NK-92 treated with Interleukin-12 subunit alpha and Interleukin-12 subunit beta, amount 100 ng/mL, for 24 hours (cell line): ENCODE measurements at regions not wholly inside any gene's neighbourhood (a gene's known extent, or its start where the extent isn't known, plus 50 kb on each side); places are given as distances from the start of the nearest gene placed in this dataset.
"Not testable (repeated sequence)": the region's sequence is repeated elsewhere in the genome, so short reads cannot be mapped to it uniquely, and the experiment has no call there.

Experiments used
- DNase-seq: peaks from one replicate; lab custom pipeline; 2025; lab: John Stamatoyannopoulos, UW

GRCh38 chr15:66964791-66965190 lies 100.6 kb upstream of the SMAD3 start:
- DNase-seq, result no peak

DNA sequence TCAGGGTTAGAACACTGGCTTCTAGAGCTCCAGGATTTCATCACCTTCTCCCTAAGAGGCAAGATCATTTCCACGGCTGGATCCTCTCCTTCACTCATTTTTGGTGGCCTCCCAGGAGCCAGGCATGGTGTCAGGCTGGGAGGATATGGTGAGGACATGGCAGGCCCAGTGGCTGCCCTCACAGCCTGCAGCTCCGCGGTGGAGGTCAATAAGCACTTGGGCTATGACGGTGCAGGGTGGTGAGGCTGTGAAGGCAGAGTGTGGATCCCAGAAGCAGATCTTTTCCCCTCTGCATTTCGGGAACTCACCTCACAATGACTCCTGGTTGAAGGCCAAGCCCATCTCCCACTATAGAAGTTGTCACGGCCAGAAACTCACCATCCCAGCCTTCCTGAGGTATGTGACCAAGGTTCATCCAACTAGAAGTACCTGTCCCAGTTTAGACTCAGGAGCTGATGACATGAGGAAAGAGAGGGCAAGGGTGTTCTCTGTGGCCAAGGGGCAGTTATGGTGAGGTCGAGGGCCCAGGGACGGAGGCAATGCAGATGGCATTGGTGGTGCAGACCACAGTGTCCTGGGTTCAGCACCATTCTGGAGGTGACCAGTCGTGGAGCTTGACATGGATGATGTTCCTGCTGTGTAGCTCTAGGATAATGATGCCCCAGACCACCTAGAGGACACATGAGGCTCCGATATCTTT lies 100.1 kb upstream of the SMAD3 start:
- DNase-seq, result no peak

DNA sequence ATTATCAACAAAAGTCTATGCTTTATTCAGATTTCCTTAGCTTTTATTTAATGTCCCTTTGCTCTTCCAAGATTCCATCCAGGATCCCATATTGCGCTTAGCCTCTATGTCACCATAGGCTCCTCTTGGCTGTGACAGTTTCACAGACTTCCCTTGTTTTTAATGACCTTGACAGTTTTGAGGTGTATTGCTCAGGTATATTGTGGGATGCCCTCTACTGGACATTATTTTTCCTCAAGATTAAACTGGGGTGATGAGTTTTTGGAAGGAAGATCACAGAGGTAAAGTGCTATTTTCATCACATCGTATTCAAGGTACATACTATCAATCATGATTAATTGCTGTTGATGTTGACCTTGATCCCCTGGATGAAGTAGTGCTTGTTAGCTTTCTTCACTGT lies 99.1 kb upstream of the SMAD3 start:
- no peak for DNase-seq

DNA sequence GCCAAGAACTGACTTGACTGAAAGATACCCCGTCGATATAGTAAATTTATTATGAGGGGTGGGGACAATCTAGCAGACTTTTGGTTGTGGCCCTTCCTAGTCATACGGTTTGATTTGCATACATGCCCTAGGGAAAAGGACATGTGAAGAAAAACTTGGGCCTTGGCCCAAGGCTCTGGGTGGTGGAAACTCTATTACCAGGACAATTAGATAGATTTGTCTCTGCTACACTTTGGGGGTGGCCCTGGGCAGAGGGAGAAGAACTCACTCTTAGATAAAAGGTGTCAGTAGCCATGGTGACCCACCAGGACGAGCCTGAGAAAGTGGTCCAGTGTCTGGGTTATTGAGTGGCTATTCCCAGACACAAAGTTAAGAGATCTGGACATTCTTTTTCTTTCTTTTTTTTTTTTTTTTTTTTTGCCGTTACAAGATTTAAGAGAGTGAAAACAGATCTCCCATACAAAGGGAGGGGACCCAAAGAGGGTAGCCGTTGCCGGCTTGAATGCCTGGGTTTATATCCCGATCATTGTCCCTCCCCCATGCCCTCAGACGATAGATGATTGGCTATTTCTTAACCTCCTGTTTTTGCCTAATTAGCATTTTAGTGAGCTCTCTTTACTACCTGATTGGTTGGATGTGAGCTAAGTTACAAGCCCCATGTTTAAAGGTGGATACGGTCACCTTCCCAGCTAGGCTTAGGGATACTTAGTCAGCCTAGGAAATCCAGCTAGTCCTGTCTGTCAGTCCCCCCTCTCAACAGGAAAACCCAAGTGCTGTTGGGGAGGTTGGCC lies 96.4 kb upstream of the SMAD3 start:
- DNase-seq, result no peak

DNA sequence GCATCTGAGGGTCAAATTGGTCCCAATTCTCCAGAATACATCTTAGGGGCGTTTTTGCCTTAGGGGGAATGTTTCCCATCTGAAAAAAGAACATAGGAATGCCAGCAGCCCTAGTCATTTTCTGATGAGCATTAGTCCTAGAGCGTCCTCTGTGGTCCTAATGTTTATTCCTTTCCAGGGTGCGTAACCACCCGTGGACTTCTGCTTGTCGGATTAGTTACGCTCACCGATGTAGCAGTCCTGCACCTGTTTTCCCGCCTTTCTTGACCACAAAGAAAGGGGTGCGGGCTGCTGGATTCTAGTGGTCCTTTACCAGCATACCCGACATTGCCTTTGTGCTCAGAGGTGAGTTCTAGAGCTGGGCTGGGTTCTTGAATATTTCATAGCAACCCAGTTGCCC lies 91.3 kb upstream of the SMAD3 start:
- DNase-seq, result not testable (repeated sequence)

DNA sequence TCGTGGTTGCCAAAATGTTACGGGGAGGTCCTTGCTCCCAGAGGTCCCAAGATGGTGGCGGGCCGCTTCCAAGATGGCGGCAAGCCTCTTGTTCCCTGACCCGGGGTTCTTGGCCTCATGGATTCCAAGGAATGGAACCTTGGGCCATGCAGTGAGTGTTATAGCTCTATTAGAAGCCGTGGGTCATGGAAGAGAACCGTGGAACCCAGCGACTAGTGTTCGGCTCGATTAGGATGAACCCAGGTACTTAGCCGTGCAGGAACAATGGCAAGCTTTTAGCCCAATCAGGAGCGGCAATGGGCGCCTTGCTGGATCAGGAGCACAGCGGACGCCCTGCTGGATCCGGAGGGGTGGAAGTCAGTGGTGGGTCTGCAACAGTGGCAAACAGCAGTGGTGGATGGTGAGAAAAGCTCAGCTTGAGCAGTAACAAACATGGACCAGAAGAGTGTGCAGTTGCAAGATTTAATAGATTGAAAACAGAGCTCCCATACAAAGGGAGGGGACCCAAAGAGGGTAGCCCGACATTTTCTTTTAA lies 89.2 kb upstream of the SMAD3 start:
- not testable (repeated sequence) for DNase-seq

DNA sequence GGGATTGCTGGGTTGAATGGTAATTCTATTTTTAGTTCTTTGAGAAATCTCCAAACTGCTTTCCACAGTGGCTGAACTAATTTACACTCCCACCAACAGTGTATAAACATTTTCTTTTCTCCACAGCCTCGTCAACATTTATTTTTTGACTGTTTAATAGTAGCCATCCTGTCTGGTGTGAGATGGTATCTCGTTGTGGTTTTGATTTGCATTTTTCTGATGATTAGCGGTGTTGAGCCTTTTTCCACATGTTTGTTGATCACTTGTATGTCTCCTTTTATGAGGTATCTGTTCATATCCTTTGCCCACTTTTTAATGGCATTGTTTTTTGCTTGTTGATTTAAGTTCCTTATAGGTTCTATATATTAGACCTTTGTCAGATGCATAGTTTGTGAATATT lies 85.1 kb upstream of the SMAD3 start:
- not testable (repeated sequence) for DNase-seq

GRCh38 chr15:66981771-66982170 lies 83.6 kb upstream of the SMAD3 start:
- no peak for DNase-seq

- DNase-seq, result no peak
Observed at GRCh38 chr15:66982250-66982649, 83.2 kb upstream of the SMAD3 start.

DNA sequence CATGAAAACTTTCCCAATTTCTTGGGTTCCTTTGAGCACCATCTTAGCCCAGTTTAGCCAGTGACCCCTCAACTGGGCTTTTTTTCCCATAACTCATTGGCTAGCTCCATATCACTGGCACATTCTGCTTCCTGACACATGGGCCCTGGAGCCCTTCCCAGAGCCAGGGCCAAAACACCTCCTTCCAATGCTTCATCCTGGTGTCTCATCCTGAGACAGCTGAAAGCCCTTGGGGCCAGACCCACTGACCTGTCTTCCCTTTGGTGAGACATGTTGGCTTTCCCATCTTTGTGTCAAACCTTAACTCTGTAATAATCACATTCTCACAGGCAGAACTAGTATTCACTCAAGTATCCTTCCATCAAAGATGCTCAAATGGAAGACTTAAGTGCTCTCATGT lies 82.6 kb upstream of the SMAD3 start:
- no peak for DNase-seq

- DNase-seq, result no peak
Observed at GRCh38 chr15:66985653-66986052, 79.7 kb upstream of the SMAD3 start.

GRCh38 chr15:66986951-66987350 lies 78.5 kb upstream of the SMAD3 start:
- DNase-seq, result no peak

DNA sequence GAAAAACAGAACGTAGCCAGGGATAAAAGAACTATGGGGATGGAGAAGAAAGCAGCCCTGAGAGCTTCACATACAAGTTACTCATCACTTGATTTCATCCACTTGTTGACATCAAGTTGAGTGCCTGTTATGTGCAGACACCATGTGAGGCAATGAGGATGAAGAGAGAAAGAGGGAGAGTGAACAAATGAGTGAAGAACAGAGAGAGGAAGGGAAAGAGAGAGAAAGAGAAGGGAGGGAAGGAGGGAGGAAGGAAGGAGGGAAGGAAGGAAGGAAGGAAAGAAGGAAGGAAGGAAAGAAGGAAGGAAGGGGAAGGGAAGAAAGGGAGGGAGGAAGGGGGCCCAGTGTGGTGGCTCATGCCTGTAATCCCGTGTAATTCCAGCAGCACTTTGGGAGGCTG lies 72.3 kb upstream of the SMAD3 start:
- DNase-seq, result no peak

DNA sequence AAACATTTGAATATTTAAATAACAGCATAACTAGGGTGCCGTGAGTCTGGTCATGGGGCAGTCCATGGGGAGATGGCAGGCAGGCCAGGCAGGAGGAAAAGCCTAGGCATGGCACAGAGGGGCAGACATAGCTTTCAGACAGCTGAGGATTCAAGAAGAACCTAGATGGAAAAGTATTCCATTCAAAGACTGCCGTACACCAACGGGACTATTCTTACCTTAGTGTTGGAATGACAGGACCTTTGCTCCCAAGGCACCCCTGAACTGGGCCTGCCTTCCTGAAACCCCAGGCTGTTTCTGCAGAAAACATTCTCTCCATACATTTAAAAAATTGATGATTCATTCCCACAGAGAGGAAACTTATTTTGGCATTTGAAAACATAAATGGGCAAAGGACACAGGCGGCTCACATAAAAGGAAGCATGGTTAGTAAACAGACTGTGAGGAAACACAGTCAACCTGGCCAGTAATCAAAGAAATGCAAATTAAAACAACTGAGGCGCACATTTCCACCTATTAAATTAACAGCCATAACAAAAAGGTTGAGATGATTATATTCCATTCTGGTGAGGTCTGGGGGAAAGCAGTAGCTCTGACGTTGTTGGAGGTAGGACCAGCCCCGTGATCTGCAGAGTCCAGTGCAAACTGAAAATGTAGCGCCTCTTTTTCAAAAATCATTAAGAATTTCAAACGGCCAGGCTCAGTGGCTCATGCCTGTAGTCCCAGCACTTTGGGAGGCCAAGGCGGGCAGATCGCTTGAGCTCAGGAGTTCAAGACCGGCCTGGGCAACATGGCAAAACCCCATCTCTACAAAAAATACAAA lies 71.3 kb upstream of the SMAD3 start:
- DNase-seq, result no peak

DNA sequence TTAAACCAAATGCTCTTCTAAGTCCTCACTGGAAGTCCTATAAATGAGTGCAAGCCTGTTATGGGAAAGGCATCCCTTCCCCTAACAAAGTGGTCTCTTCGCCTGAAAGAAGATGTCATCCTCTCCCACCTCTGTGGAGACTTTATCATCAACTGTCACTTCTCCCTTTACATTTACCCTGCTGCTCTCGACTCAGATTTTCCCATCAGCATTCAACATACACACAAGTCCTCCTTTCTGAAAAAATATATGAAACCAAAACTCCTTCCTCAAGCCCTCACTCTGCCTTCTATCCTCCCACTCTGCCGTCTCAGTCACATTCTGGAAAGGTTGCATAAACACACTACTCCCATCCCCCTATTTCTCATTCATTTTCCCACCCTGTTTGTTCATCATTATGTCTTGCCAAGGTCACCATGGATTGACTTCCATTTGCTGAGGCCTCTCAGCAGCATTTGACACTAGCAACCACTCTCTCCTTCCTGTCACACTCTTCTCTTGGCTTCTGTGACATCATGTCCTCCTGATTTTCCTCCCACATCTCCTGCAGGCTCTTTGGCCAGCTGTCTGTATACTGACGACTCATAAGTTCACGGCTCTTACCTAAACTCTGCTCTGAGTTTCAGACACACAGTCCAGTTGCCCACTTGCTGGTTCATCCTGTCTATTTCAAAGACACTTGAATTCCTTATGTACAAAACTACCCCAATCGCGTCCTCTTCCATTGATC lies 70.3 kb upstream of the SMAD3 start:
- no peak for DNase-seq

- DNase-seq, result no peak
Observed at GRCh38 chr15:66996094-66996493, 69.3 kb upstream of the SMAD3 start.

- DNase-seq, result no peak
Observed at GRCh38 chr15:66997212-66997611, 68.2 kb upstream of the SMAD3 start.

DNA sequence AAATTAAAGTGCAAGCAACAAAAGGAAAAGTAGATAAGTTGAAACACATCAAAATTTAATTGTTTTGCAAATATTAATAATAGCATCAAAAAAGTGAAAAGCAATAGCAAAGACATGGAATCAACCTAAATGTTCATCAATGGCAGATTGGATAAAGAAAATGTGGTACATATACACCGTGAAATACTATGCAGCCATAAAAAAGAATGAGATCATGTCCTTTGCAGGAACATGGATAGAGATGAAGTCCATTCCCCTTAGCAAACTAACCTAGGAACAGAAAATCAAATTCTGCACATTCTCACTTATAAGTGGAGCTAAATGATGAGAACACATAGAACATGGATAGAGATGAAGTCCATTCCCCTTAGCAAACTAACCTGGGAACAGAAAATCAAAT lies 67.2 kb upstream of the SMAD3 start:
- DNase-seq, result not testable (repeated sequence)

DNA sequence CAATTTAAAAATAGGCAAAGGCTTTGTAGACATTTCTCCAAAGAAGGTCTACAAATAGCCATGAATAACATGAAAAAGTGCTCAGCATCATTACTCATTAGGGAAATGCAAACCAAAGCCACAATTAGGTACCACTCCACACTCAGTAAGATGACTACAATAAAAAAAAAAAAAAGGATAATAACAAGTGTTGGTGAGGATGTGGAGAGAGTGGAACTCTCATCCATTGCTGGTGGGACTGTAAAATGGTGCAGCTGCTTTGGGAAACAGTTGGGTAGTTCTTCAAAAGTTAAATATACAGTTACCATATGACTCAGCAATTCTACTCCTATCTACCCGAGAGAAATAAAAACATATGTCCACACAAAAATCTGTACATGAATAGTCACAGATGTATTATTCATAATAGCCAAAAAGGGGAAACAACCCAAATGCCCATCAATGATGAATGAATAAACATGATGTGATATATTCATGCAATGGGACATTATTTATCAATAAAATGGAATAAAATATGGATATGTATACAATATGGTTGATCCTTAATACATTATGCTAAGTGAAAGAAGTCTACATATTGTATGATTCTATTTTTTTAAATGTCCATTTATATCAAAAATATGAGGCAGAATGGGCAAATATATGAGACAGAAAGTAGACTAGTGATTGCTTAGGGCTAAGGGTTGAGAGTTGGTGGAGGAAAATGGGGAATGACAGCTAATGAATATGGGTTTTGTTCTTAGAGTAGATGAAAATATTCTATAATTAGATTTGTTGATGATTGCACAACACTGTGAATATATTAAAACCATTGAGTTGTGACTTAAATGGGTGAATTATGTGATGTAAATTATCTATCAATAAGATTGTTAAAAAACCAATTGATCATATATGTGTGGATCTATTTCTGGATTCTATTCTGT lies 66.1 kb upstream of the SMAD3 start:
- no peak for DNase-seq

- no peak for DNase-seq
Observed at GRCh38 chr15:67000896-67001295, 64.5 kb upstream of the SMAD3 start.

- DNase-seq, result no peak
Observed at GRCh38 chr15:67002368-67002767, 63.0 kb upstream of the SMAD3 start.
